ENCODE measurements at regions not wholly inside any gene's neighbourhood (a gene's known extent, or its start where the extent isn't known, plus 50 kb on each side); places are given as distances from the start of the nearest gene placed in this dataset.

- DNase-seq (ENCODE audit: low read depth in 2 of 3, low spot score in 1 of 3) = no peak
Observed at GRCh38 chr19:28793391-28794168, 419.4 kb downstream of the UQCRFS1 start.

DNA sequence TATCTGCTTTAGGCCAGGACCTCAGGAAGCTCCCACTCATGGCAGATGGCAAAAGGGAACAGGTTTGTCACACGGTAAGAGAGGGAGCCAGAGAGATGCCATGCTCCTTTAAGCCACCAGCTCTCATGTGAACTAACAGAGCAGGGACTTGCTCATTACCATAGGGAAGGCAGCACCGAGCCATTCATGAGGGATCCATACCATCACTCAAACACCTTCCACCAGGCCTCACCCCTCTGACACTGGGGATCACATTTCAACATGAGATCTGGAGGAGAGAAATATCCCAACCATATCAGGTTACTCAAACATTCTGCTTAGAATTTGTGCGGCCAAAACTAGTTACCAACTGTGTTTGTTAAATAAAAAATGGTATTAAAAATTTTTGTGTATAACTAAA lies 427.0 kb downstream of the UQCRFS1 start:
- DNase-seq (ENCODE audit: low read depth in 2 of 3, low spot score in 1 of 3) = no peak

DNA sequence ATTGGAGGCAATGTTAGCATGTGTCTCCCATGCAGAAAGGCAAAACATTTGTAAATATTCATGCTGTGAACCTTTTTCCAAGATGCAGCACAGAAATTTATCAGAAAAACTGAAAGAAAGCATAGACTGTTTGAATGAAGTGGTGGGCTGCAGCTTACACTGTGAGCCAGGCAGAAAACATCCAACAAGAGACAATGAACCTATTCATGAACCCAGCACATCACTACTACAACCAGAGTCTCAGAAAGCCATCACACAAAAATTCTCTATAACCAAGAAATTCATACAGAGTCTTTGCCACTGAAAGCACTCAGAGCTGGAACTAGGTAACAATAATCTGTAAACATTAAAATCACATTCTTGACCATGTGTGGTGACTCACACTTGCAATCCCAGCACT lies 448.9 kb downstream of the UQCRFS1 start:
- no peak for DNase-seq (ENCODE audit: low read depth in 2 of 3, low spot score in 1 of 3)

GRCh38 chr19:28746478-28746877 lies 466.5 kb downstream of the UQCRFS1 start:
- no peak for DNase-seq (ENCODE audit: low read depth in 2 of 3, low spot score in 1 of 3)

DNA sequence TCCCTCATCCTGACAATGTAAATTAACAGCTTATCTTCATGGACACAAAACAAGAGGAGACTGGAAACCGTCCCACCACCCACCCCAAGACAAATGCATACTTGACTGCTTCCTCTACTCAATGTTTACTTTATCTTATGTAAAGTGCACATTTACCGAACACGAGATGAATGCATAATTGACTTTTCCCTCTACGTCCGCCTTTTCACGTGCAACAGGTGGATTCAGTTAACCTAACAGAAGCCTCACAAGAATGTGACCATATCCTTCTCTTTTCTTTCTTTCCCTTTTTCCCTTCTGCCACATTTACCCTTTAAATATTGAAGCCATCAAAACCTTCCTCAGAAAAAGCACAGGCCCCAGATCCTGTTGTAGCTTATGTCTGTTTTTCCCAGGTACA lies 468.0 kb downstream of the UQCRFS1 start:
- DNase-seq (ENCODE audit: low read depth in 2 of 3, low spot score in 1 of 3) = no peak

GRCh38 chr19:28744014-28744413 lies 468.9 kb downstream of the UQCRFS1 start:
- DNase-seq (ENCODE audit: low read depth in 2 of 3, low spot score in 1 of 3) = no peak

DNA sequence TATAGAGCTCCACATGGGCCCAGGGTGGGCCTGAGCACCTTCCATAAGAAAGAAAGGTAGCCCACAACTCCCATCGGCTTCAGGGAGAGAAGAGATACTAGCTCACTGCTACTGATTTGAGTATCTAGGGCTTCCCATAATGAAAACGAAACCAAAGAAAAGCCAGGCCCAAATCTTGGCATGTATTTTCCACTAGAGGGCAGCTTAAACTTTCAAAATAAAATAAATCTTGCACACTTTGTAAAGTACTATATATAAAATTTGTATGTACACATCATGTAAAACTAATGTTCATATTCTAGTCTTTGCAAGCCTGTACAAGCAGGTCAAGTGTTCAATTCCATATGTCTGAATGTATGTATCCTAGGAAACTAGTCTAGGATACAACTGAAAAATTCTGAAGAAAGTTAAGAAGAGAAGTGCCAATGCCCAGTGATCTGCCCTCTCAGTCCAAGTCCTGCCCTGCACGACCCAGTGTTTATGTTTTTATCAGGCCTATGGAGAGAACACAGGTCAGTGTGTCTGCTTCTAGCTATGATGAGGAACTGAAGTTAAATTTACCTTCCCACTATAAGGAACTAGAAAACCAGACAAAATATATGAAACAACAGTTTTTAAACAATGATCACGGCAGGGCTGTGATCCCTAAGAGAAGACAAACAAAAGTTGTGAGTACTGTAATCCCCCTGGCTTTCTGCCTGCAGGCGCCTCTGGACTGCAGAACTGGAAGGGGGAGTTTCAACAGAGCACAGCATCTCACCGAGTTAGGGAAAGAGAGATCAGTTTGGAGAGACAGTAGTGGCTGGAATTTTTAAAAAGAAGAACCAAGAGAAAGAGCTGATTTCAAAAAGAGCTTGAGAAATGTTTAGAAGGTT lies 475.7 kb downstream of the UQCRFS1 start:
- peak in 1 of 3 donors; percentile 4 for DNase-seq (ENCODE audit: low read depth in 2 of 3, low spot score in 1 of 3)

- no peak for DNase-seq (ENCODE audit: low read depth in 2 of 3, low spot score in 1 of 3)
Observed at GRCh38 chr19:28736528-28736927, 476.4 kb downstream of the UQCRFS1 start.

- no peak for DNase-seq (ENCODE audit: low read depth in 2 of 3, low spot score in 1 of 3)
Observed at GRCh38 chr19:28731577-28731976, 481.4 kb downstream of the UQCRFS1 start.

DNA sequence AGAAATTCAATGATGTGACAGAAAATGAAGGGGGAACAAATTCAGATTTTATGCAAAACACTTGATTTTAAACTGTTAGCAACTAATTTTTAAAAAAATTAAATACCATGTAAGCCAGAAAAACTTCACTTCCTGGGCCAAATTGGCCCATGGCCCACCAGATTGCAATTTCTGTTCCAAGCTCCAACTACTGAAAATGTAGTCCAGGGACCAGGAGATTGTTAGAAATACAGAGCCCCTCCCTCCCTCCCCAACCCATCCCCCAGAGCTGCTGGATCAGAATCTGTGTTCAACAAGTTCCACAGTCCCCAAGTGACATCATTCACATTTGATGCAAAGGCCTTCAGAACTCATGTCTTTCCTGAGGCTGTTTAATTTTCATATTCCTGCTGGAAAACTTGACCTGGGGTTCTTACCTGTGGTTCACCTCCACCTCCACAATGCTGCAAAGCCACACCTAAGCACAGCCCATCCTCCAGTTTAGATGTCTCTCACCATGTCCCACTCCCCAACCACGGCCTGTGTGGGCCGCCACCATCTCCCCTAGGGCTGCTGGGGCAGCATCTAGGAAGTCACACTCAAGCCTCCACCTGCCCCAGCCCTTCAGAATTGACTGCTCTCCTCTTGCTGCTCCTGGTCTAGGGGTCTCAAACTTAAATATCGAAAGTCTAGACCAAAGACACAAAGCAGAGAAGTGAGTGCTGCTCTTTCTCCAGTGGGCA lies 482.0 kb downstream of the UQCRFS1 start:
- no peak for DNase-seq (ENCODE audit: low read depth in 2 of 3, low spot score in 1 of 3)

DNA sequence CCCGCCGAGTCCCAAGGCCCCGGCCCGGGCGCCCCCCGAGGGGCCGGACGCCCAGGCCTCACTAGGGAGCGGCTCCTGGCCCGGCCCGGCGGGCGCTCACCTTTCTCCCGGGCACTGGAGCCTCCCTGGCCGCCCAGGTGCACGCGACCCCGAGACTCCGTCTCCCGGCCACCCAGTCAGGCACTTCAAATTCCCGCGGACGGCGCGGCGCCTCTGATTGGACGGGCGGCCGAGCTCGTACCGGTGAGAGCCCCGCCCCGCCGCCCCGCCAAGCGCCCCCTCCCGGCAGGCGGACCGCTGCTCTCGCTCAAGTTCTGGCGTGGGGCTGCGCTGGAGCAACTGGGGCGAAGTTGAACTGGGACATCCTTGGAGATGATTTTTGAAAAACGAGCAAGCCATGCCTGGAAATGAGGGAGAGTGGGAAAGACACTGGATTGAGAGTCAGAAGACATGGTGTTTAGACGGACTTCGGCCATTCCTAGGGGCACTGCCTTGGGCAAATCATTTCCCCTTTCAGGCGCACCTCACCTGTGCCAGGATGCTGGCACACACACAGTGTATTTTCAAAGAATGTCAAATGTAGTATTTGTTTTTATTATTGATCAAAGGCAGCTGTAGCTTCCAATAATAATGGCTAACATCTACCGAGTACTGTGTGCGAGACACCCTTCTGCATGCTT lies 485.3 kb downstream of the UQCRFS1 start:
- peak in 1 of 3 donors; percentile 50 for DNase-seq (ENCODE audit: low read depth in 2 of 3, low spot score in 1 of 3)

DNA sequence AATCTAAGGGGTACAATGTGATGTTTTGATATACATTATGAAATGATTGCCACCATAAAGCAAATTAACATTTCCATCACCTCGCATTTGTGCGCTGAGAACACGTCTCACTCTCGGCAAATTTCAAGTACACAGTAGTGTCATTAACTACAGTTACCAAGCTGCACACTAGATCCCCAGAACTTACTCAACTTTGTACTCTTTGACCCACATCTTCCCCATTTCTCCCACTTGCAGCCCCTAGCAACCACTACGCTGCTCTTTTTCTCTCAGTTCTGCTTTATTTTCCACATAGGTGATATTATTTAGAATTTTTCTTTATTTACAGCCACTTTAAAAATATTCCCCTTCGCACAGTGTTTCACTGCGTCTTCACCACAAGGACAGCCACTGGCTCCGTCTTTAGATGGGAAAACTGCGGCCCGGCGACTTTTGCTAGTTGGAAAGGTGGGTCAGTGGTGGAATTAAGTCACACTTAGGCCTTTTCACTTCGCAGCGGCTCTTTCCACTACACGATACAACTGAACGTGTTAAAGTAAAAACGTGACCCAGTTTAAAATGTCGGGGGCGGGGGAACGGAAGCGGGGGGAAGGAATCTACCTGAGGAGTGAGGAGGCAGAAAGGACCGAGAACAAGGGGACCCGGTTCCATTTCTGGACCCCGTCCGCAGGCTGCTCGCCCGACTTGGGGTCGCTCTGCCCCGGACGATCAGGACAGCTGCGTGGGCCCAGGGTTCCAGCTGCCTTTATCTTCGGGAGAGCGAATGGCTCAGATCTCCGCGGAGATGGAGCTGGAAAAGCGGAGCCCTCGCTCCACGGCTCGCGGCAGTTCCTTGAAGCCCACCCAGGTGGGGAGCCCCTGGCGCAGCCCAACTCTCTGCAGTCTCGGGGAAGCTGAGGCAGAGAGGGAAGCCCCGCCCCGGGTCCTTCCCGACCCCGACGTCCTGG lies 486.1 kb downstream of the UQCRFS1 start:
- no peak for DNase-seq (ENCODE audit: low read depth in 2 of 3, low spot score in 1 of 3)

DNA sequence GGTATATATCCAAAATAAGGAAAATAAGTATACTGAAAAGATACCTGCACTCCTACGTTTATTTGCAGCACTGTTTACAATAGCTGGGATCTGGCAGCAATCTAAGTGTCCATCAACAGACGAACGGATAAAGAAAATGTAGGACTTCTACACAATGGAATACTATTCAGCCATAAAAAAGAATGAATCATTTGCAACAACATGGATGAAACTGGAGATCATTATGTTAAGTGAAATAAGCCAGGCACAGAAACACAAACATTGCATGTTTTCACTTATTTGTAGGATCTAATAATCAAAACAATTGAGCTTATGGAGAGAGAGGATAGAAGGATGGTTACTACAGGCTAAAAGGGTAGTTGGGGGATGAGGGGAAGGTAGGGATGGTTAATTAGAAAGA lies 494.0 kb downstream of the UQCRFS1 start:
- no peak for DNase-seq (ENCODE audit: low read depth in 2 of 3, low spot score in 1 of 3)

GRCh38 chr19:28715157-28715556 lies 497.8 kb downstream of the UQCRFS1 start:
- DNase-seq (ENCODE audit: low read depth in 2 of 3, low spot score in 1 of 3) = no peak

GRCh38 chr19:28711411-28711810 lies 501.5 kb downstream of the UQCRFS1 start:
- no peak for DNase-seq (ENCODE audit: low read depth in 2 of 3, low spot score in 1 of 3)

- DNase-seq (ENCODE audit: low read depth in 2 of 3, low spot score in 1 of 3) = no peak
Observed at GRCh38 chr19:28710278-28710677, 502.7 kb downstream of the UQCRFS1 start.

DNA sequence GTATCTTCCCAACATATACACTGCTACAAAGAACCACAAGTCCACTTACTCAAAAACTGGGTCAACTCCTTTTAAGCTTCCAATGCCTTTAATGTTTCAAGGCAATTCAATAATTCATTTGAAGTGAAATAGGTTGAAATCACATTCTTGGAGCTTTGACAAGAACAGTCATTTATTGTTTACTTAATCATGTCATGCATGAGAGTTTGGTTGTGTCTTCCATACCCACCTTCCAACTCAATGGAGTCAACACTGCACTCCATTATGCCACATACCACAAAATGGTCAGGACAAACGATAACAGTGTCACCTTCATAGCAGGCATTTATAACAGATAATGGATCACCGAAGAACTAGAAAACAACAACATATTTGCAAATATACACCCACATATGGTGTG lies 506.3 kb downstream of the UQCRFS1 start:
- no peak for DNase-seq (ENCODE audit: low read depth in 2 of 3, low spot score in 1 of 3)

DNA sequence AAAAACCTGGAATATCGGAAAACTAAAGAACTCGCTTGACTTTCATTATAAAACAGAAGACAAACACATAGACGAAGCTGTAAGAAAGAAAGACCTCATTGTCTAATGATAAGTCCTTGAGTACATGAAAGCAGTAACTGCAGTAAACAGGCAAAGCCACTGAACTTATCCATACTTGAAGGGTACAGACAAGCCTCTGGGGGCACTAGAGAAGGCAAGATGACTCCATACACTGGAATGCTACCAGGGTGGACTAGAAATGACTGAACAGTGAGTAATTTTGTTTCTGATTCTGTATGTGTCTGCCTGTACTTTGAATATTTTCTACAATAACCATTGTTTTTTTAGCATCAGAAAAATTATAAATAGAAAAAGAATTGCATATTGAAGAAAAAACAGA lies 507.9 kb downstream of the UQCRFS1 start:
- DNase-seq (ENCODE audit: low read depth in 2 of 3, low spot score in 1 of 3) = no peak

GRCh38 chr19:28703400-28703956 lies 509.5 kb downstream of the UQCRFS1 start:
- DNase-seq (ENCODE audit: low read depth in 2 of 3, low spot score in 1 of 3) = no peak

DNA sequence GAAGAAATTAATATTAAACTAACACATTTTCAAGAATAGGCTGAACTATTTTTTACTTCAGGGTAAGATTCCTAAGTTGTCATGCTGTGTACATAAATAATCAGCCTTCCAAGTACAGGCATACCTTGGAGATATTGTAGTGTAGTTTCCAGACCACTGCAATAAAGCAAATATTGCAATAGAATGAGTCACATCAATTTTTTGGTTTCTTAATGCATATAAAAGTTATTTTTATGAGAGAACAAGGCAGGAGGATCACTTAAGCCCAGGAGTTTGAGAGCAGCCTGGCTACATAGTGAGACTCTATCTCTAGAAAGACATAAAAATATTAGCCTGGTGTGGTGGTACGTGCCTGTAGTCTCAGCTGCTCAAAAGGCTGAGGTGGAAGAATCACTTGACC lies 511.5 kb downstream of the UQCRFS1 start:
- DNase-seq (ENCODE audit: low read depth in 2 of 3, low spot score in 1 of 3) = no peak

Measured in stimulated activated CD4-positive, alpha-beta T cell treated with anti-CD3 and anti-CD28 coated beads, Interleukin-12 subunit alpha, Interleukin-12 subunit beta, amount 100 ng/mL, for 48 hours (primary cell).